ENCODE measurements at regions not wholly inside any gene's neighbourhood (a gene's known extent, or its start where the extent isn't known, plus 50 kb on each side); places are given as distances from the start of the nearest gene placed in this dataset.

- Histone ChIP-seq H3K27ac (ENCODE audit: low read depth, low read length) (no peak overlapping the region), H3K9me3 (ENCODE audit: control insufficient read depth in 1 of 2, insufficient read depth in 1 of 2, low read depth in 1 of 2, low read length in 2 of 2) (no peaks in the 10 kb centered on the region), H2AFZ (ENCODE audit: low read depth, low read length, poor library complexity, severe bottlenecking) (no peak overlapping the region), H3K9me2 (ENCODE audit: insufficient read depth) (no peaks in the 10 kb centered on the region), H3K36me3 (ENCODE audit: control insufficient read depth in 1 of 2, insufficient read depth in 2 of 2, low read length in 2 of 2) (no peaks in the 10 kb centered on the region), H3K4me1 (ENCODE audit: control insufficient read depth in 1 of 2, insufficient read depth in 2 of 2, low read length in 2 of 2) (peaks cover 0 to 14% of the 10 kb centered on the region in 2 experiments; a peak in 3 of 4 replicates), H3K4me3 (replicated peaks in 1 of 2; ENCODE audit: low read depth in 1 of 2, low read length in 2 of 2) (no peak overlapping the region), H3K27me3 (ENCODE audit: insufficient read depth, low read length) (no peaks in the 10 kb centered on the region), H3K4me2 (ENCODE audit: low read length) (no peak overlapping the region), H4K20me1 (ENCODE audit: insufficient read depth) (no peaks in the 10 kb centered on the region), H3K9ac (ENCODE audit: low read length) (no peak overlapping the region), H3K79me2 (ENCODE audit: insufficient read depth, low read length) (no peaks in the 10 kb centered on the region)
- ATAC-seq = no peak
- CTCF ChIA-PET = no interaction called here
- POLR2A ChIA-PET = no interaction called here
- no TSS peak for BruUV-seq (replicated peaks)
- no peak for DNase-seq (ENCODE audit: low read depth, low spot score)
- RAD21 ChIA-PET (ENCODE audit: low non-redundant PET in 1 of 2, low total read pairs in 2 of 2, uncharacterized antibody in 2 of 2, unreplicated experiment in 2 of 2) = no interaction called here
- intact Hi-C loops (cut with micrococcal nuclease) = no loop called here
- TF ChIP-seq TCF7L2 (IDR thresholded peaks at IDR 0.05; ENCODE audit: borderline replicate concordance, extremely low read depth, insufficient read depth, insufficient read length) = no peak
- no peak for TF ChIP-seq POLR2AphosphoS5 (IDR thresholded peaks at IDR 0.05; ENCODE audit: low read depth, low read length)
- no peak for TF ChIP-seq ZBTB33 (IDR thresholded peaks at IDR 0.05; ENCODE audit: extremely low read depth, insufficient replicate concordance, low read length)
- no peak for TF ChIP-seq CTCF (IDR thresholded peaks at IDR 0.05 in 2 of 3, conservative IDR thresholded peaks at IDR 0.05 in 1 of 3; ENCODE audit: borderline replicate concordance in 1 of 3, insufficient read depth in 1 of 3, low read depth in 2 of 3, low read length in 2 of 3)
Measured at GRCh38 chr7:138398857-138399256, 61.2 kb upstream of the TRIM24 start.

Data from HCT116 (cell line).